Keratinocyte (primary cell): ENCODE measurements at regions not wholly inside any gene's neighbourhood (a gene's known extent, or its start where the extent isn't known, plus 50 kb on each side); places are given as distances from the start of the nearest gene placed in this dataset.

Source experiments
- DNase-seq: peaks from one replicate; pipeline ENCODE4 v3.0.0-alpha.2; 2011; ENCODE audit warnings: low read depth, missing footprints, low spot score
- FAIRE-seq: peaks from 2 replicates; lab custom pipeline; 2011; peaks lifted over from hg19 to GRCh38; lab: Jason Lieb, UNC
- H2AFZ ChIP-seq: 2 replicates; pipeline ENCODE4 v1.6.0; 2012; ENCODE audit warnings: low read length, control low read depth, inconsistent platforms; ENCODE audit not compliant: control insufficient read depth
- H3K27ac ChIP-seq: 2 replicates; pipeline ENCODE4 v1.5.1; 2011; ENCODE audit warnings: low read length; ENCODE audit not compliant: control insufficient read depth, insufficient read depth
- H3K27me3 ChIP-seq: 3 replicates; pipeline ENCODE4 v1.6.0; 2011; ENCODE audit warnings: low read length; ENCODE audit not compliant: control insufficient read depth, insufficient read depth; ENCODE audit errors: extremely low read depth
- H3K36me3 ChIP-seq, 2 experiments: 2 replicates in 1 of 2; 3 replicates in 1 of 2; pipeline ENCODE4 v1.5.1; 2011; ENCODE audit warnings: low read length in 2 of 2, mild to moderate bottlenecking in 1 of 2; ENCODE audit not compliant: control insufficient read depth in 2 of 2, insufficient read depth in 2 of 2; ENCODE audit errors: extremely low read depth in 1 of 2
- H3K4me1 ChIP-seq: 3 replicates; pipeline ENCODE4 v1.5.1; 2011; ENCODE audit warnings: low read length; ENCODE audit not compliant: control insufficient read depth, insufficient read depth; ENCODE audit errors: extremely low read depth
- H3K4me2 ChIP-seq: 3 replicates; pipeline ENCODE4 v1.6.0; 2011; ENCODE audit warnings: low read depth, low read length; ENCODE audit not compliant: control insufficient read depth, insufficient read depth; ENCODE audit errors: extremely low read depth
- H3K4me3 ChIP-seq, 3 experiments: fragments of 200-600 bp in 1 of 3; sonication (generic) in 1 of 3; 2 replicates in 2 of 3; 3 replicates in 1 of 3; pipeline ENCODE4 v1.5.1; 2011 to 2016; ENCODE audit warnings: low read length in 3 of 3, mild to moderate bottlenecking in 3 of 3, control low read depth in 2 of 3, inconsistent platforms in 1 of 3, low read depth in 1 of 3, mixed read lengths in 1 of 3, mixed run types in 1 of 3, moderate library complexity in 1 of 3; ENCODE audit not compliant: control insufficient read depth in 2 of 3, insufficient read depth in 2 of 3; ENCODE audit errors: extremely low read depth in 1 of 3
- H3K79me2 ChIP-seq: 2 replicates; pipeline ENCODE4 v1.6.0; 2012; ENCODE audit warnings: low read length; ENCODE audit not compliant: control insufficient read depth, insufficient read depth
- H3K9ac ChIP-seq: 3 replicates; pipeline ENCODE4 v1.6.0; 2011; ENCODE audit warnings: low read length; ENCODE audit not compliant: control insufficient read depth, insufficient read depth; ENCODE audit errors: extremely low read depth
- H3K9me1 ChIP-seq: 3 replicates; pipeline ENCODE4 v1.6.0; 2011; ENCODE audit warnings: low read length; ENCODE audit not compliant: control insufficient read depth, insufficient read depth; ENCODE audit errors: extremely low read depth
- H3K9me3 ChIP-seq: 2 replicates; pipeline ENCODE4 v1.5.1; 2012; ENCODE audit warnings: low read depth, low read length; ENCODE audit not compliant: control insufficient read depth
- H4K20me1 ChIP-seq: 3 replicates; pipeline ENCODE4 v1.6.0; 2011; ENCODE audit warnings: low read length; ENCODE audit not compliant: control insufficient read depth, insufficient read depth; ENCODE audit errors: extremely low read depth
- CTCF ChIP-seq, 3 experiments: IDR thresholded peaks in 1 of 3; conservative IDR thresholded peaks in 1 of 3; optimal IDR thresholded peaks in 1 of 3; 2 replicates in 2 of 3; 3 replicates in 1 of 3; pipeline versions ENCODE3 to v1.5.1; 2011; ENCODE audit warnings: low read length in 3 of 3, mild to moderate bottlenecking in 3 of 3, moderate library complexity in 2 of 3, control low read depth in 1 of 3, inconsistent platforms in 1 of 3; ENCODE audit not compliant: insufficient read depth in 2 of 3; ENCODE audit errors: extremely low read depth in 1 of 3
- EZH2 ChIP-seq: IDR thresholded peaks from one replicate; pipeline ENCODE4 v1.6.1; 2012; ENCODE audit warnings: inconsistent platforms, mild to moderate bottlenecking, low read length, moderate library complexity
- dilution Hi-C: fragments of 300-500 bp; cut with MboI; formaldehyde crosslinking; loops from one replicate; pipeline ENCODE4 v1.7.0; 2020; ENCODE audit warnings: low sequenced_read_pairs; ENCODE audit not compliant: extremely low pct_ligation_motif_present

- FAIRE-seq (no peak), DNase-seq (no peak)
- Histone ChIP-seq H3K27ac (no peak overlapping the region), H3K27me3 (no peaks in the 10 kb centered on the region), H3K9me3 (no peaks in the 10 kb centered on the region), H3K9me1 (no peaks in the 10 kb centered on the region), H4K20me1 (no peaks in the 10 kb centered on the region), H3K9ac (no peak overlapping the region), H3K4me2 (no peak overlapping the region), H2AFZ (no peak overlapping the region), H3K4me1 (no peaks in the 10 kb centered on the region), H3K79me2 (no peaks in the 10 kb centered on the region), H3K4me3 (no peak overlapping the region), H3K36me3 (no peaks in the 10 kb centered on the region)
- dilution Hi-C loops = no loop called here
- TF ChIP-seq CTCF (optimal IDR thresholded peaks at IDR 0.05 in 1 of 3, IDR thresholded peaks at IDR 0.05 in 1 of 3, conservative IDR thresholded peaks at IDR 0.05 in 1 of 3; ENCODE audit: extremely low read depth in 1 of 3, insufficient read depth in 2 of 3, low read length in 3 of 3) (no peak), EZH2 (no peak)
Observed at GRCh38 chr4:117654079-117654478, 380.2 kb upstream of the NDST3 start.

GRCh38 chr4:117660668-117661067 is 373.6 kb upstream of the NDST3 start:
- H3K9me1 ChIP-seq = no peaks in the 10 kb centered on the region
- no peak overlapping the region for H3K27ac ChIP-seq
- dilution Hi-C loops = no loop called here
- H3K9ac ChIP-seq = no peak overlapping the region
- no peak overlapping the region for H3K4me3 ChIP-seq
- H4K20me1 ChIP-seq = no peaks in the 10 kb centered on the region
- no peak overlapping the region for H3K4me2 ChIP-seq
- no peaks in the 10 kb centered on the region for H3K4me1 ChIP-seq
- no peak overlapping the region for H2AFZ ChIP-seq
- DNase-seq = no peak
- no peaks in the 10 kb centered on the region for H3K27me3 ChIP-seq
- TF ChIP-seq CTCF (optimal IDR thresholded peaks at IDR 0.05 in 1 of 3, IDR thresholded peaks at IDR 0.05 in 1 of 3, conservative IDR thresholded peaks at IDR 0.05 in 1 of 3; ENCODE audit: extremely low read depth in 1 of 3, insufficient read depth in 2 of 3, low read length in 3 of 3) (no peak), EZH2 (no peak)
- H3K79me2 ChIP-seq = no peaks in the 10 kb centered on the region
- no peaks in the 10 kb centered on the region for H3K36me3 ChIP-seq
- H3K9me3 ChIP-seq = no peaks in the 10 kb centered on the region
- no peak for FAIRE-seq
